ENCODE measurements at regions not wholly inside any gene's neighbourhood (a gene's known extent, or its start where the extent isn't known, plus 50 kb on each side); places are given as distances from the start of the nearest gene placed in this dataset.

GRCh38 chr16:6665126-6665525, 667.5 kb upstream of the RBFOX1 start:
- no peak overlapping the region for H3K4me3 ChIP-seq (ENCODE audit: low read length in 2 of 2)
- no peak overlapping the region for H3K27ac ChIP-seq (ENCODE audit: low read length)
- H3K9ac ChIP-seq (ENCODE audit: low read length in 2 of 2): no peak overlapping the region
- H3K27me3 ChIP-seq (ENCODE audit: control insufficient read depth in 1 of 2, insufficient read depth in 2 of 2, low read length in 2 of 2): peaks cover 2 to 3% of the 10 kb centered on the region in 2 donors
- H3K36me3 ChIP-seq (ENCODE audit: control insufficient read depth in 2 of 2, insufficient read depth in 2 of 2, low read length in 2 of 2): no peaks in the 10 kb centered on the region
- no peaks in the 10 kb centered on the region for H3K4me1 ChIP-seq (ENCODE audit: control insufficient read depth, insufficient read depth, low read length)
- H3K9me3 ChIP-seq (ENCODE audit: control insufficient read depth in 2 of 2, low read length in 2 of 2): no peaks in the 10 kb centered on the region

GRCh38 chr16:6663668-6664067, 669.0 kb upstream of the RBFOX1 start:
- no peaks in the 10 kb centered on the region for H3K4me1 ChIP-seq (ENCODE audit: control insufficient read depth, insufficient read depth, low read length)
- H3K27ac ChIP-seq (ENCODE audit: low read length): no peak overlapping the region
- no peak overlapping the region for H3K9ac ChIP-seq (ENCODE audit: low read length in 2 of 2)

DNA sequence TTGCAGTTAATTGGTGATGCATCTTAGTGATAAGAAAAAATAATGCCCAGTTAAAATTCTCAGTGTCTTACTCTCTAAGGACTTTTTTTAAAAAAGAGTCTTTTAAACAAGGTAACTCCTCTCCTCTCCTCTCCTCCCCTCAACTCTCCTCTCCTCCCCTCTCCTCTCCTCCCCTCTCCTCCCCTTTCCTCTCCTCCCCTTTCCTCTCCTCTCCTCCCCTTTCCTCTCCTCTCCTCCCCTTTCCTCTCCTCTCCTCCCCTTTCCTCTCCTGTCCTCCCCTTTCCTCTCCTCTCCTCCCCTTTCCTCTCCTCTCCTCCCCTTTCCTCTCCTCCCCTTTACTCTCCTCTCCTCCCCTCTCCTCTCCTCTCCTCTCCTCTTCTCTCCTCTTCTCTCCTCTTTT, 675.9 kb upstream of the RBFOX1 start:
- no peak overlapping the region for H3K9ac ChIP-seq (ENCODE audit: low read length in 2 of 2)
- no peak overlapping the region for H3K27ac ChIP-seq (ENCODE audit: low read length)
- H3K9me3 ChIP-seq (ENCODE audit: control insufficient read depth in 2 of 2, low read length in 2 of 2): peaks cover 0 to 3% of the 10 kb centered on the region in 2 donors
- no peaks in the 10 kb centered on the region for H3K4me1 ChIP-seq (ENCODE audit: control insufficient read depth, insufficient read depth, low read length)
- H3K4me3 ChIP-seq (ENCODE audit: low read length in 2 of 2): no peak overlapping the region
- no peaks in the 10 kb centered on the region for H3K36me3 ChIP-seq (ENCODE audit: control insufficient read depth in 2 of 2, insufficient read depth in 2 of 2, low read length in 2 of 2)
- peaks cover 0 to 2% of the 10 kb centered on the region in 2 donors for H3K27me3 ChIP-seq (ENCODE audit: control insufficient read depth in 1 of 2, insufficient read depth in 2 of 2, low read length in 2 of 2)

More at GRCh38 chr16:6663668-6664067, 669.0 kb upstream of the RBFOX1 start:
- H3K4me3 ChIP-seq (ENCODE audit: low read length in 2 of 2): no peak overlapping the region
- H3K36me3 ChIP-seq (ENCODE audit: control insufficient read depth in 2 of 2, insufficient read depth in 2 of 2, low read length in 2 of 2): no peaks in the 10 kb centered on the region
- no peaks in the 10 kb centered on the region for H3K9me3 ChIP-seq (ENCODE audit: control insufficient read depth in 2 of 2, low read length in 2 of 2)
- H3K27me3 ChIP-seq (ENCODE audit: control insufficient read depth in 1 of 2, insufficient read depth in 2 of 2, low read length in 2 of 2): peaks cover 0 to 2% of the 10 kb centered on the region in 2 donors

DNA sequence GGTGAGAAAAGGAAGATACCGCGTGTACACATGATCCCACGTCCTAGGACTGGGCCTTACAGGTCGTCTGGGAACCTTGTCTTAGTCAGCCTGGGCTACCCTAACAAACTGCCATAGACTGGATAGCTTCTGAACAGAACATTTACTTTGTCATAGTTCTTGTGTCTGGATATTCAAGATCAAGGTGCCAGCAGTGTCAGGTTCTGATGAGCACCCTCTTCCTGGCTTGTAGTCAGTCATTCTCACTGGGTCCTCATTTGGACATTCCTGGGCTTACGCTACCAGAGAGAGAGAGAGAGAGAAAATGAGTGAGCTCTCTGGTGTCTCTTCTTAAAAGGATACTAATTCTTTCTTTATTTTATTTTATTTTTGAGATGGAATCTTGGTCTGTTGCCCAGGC, 685.8 kb upstream of the RBFOX1 start:
- no peak overlapping the region for H3K9ac ChIP-seq (ENCODE audit: low read length in 2 of 2)
- no peak overlapping the region for H3K27ac ChIP-seq (ENCODE audit: low read length)
- H3K4me3 ChIP-seq (ENCODE audit: low read length in 2 of 2): no peak overlapping the region
- H3K36me3 ChIP-seq (ENCODE audit: control insufficient read depth in 2 of 2, insufficient read depth in 2 of 2, low read length in 2 of 2): no peaks in the 10 kb centered on the region
- no peaks in the 10 kb centered on the region for H3K9me3 ChIP-seq (ENCODE audit: control insufficient read depth in 2 of 2, low read length in 2 of 2)
- no peaks in the 10 kb centered on the region for H3K4me1 ChIP-seq (ENCODE audit: control insufficient read depth, insufficient read depth, low read length)
- peaks cover 5 to 15% of the 10 kb centered on the region in 2 donors for H3K27me3 ChIP-seq (ENCODE audit: control insufficient read depth in 1 of 2, insufficient read depth in 2 of 2, low read length in 2 of 2)

- no peaks in the 10 kb centered on the region for H3K9me3 ChIP-seq (ENCODE audit: control insufficient read depth in 2 of 2, low read length in 2 of 2)
- H3K36me3 ChIP-seq (ENCODE audit: control insufficient read depth in 2 of 2, insufficient read depth in 2 of 2, low read length in 2 of 2): no peaks in the 10 kb centered on the region
- H3K27me3 ChIP-seq (ENCODE audit: control insufficient read depth in 1 of 2, insufficient read depth in 2 of 2, low read length in 2 of 2): peaks cover 8% of the 10 kb centered on the region in 2 donors
- H3K27ac ChIP-seq (ENCODE audit: low read length): no peak overlapping the region
- H3K4me3 ChIP-seq (ENCODE audit: low read length in 2 of 2): no peak overlapping the region
- no peak overlapping the region for H3K9ac ChIP-seq (ENCODE audit: low read length in 2 of 2)
- H3K4me1 ChIP-seq (ENCODE audit: control insufficient read depth, insufficient read depth, low read length): no peaks in the 10 kb centered on the region
Measured at GRCh38 chr16:6645768-6646568, 686.7 kb upstream of the RBFOX1 start.

DNA sequence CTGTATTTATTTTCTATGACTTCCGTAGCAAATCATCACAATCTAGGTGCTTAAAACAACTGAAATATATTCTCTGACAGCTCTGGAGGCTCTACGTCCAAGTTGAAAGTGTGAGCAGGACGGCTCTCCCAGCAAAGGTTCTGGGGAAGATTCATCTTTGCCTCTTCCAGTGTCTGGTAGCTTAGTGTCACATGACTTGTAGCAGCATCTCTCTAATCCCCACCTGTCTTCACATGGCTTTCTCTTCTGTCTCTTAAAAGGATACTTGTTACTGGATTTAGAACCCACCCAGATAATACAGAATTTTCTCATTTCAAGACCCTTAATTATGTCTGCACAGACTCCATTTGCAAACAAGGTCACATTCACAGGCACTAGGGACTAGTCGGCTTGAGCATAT, 687.7 kb upstream of the RBFOX1 start:
- H3K27ac ChIP-seq (ENCODE audit: low read length): no peak overlapping the region
- H3K9me3 ChIP-seq (ENCODE audit: control insufficient read depth in 2 of 2, low read length in 2 of 2): no peaks in the 10 kb centered on the region
- no peaks in the 10 kb centered on the region for H3K36me3 ChIP-seq (ENCODE audit: control insufficient read depth in 2 of 2, insufficient read depth in 2 of 2, low read length in 2 of 2)
- no peaks in the 10 kb centered on the region for H3K4me1 ChIP-seq (ENCODE audit: control insufficient read depth, insufficient read depth, low read length)
- H3K27me3 ChIP-seq (ENCODE audit: control insufficient read depth in 1 of 2, insufficient read depth in 2 of 2, low read length in 2 of 2): peaks cover 8 to 10% of the 10 kb centered on the region in 2 donors
- H3K9ac ChIP-seq (ENCODE audit: low read length in 2 of 2): no peak overlapping the region
- no peak overlapping the region for H3K4me3 ChIP-seq (ENCODE audit: low read length in 2 of 2)

- H3K27ac ChIP-seq (ENCODE audit: low read length): no peak overlapping the region
- H3K27me3 ChIP-seq (ENCODE audit: control insufficient read depth in 1 of 2, insufficient read depth in 2 of 2, low read length in 2 of 2): peaks cover 8% of the 10 kb centered on the region in 2 donors
- no peaks in the 10 kb centered on the region for H3K9me3 ChIP-seq (ENCODE audit: control insufficient read depth in 2 of 2, low read length in 2 of 2)
- H3K36me3 ChIP-seq (ENCODE audit: control insufficient read depth in 2 of 2, insufficient read depth in 2 of 2, low read length in 2 of 2): no peaks in the 10 kb centered on the region
- H3K4me3 ChIP-seq (ENCODE audit: low read length in 2 of 2): no peak overlapping the region
- no peak overlapping the region for H3K9ac ChIP-seq (ENCODE audit: low read length in 2 of 2)
- no peaks in the 10 kb centered on the region for H3K4me1 ChIP-seq (ENCODE audit: control insufficient read depth, insufficient read depth, low read length)
Measured at GRCh38 chr16:6643080-6643686, 689.5 kb upstream of the RBFOX1 start.

- H3K27ac ChIP-seq (ENCODE audit: low read length): no peak overlapping the region
- no peak overlapping the region for H3K4me3 ChIP-seq (ENCODE audit: low read length in 2 of 2)
- H3K27me3 ChIP-seq (ENCODE audit: control insufficient read depth in 1 of 2, insufficient read depth in 2 of 2, low read length in 2 of 2): peaks cover 8% of the 10 kb centered on the region in 2 donors
- no peaks in the 10 kb centered on the region for H3K36me3 ChIP-seq (ENCODE audit: control insufficient read depth in 2 of 2, insufficient read depth in 2 of 2, low read length in 2 of 2)
- no peaks in the 10 kb centered on the region for H3K9me3 ChIP-seq (ENCODE audit: control insufficient read depth in 2 of 2, low read length in 2 of 2)
- no peak overlapping the region for H3K9ac ChIP-seq (ENCODE audit: low read length in 2 of 2)
- no peaks in the 10 kb centered on the region for H3K4me1 ChIP-seq (ENCODE audit: control insufficient read depth, insufficient read depth, low read length)
Measured at GRCh38 chr16:6642271-6642670, 690.4 kb upstream of the RBFOX1 start.

GRCh38 chr16:6641091-6641490, 691.6 kb upstream of the RBFOX1 start:
- Histone ChIP-seq H3K36me3 (ENCODE audit: control insufficient read depth in 2 of 2, insufficient read depth in 2 of 2, low read length in 2 of 2) (no peaks in the 10 kb centered on the region), H3K4me1 (ENCODE audit: control insufficient read depth, insufficient read depth, low read length) (no peaks in the 10 kb centered on the region), H3K9ac (ENCODE audit: low read length in 2 of 2) (no peak overlapping the region), H3K27ac (ENCODE audit: low read length) (no peak overlapping the region), H3K9me3 (ENCODE audit: control insufficient read depth in 2 of 2, low read length in 2 of 2) (no peaks in the 10 kb centered on the region), H3K4me3 (ENCODE audit: low read length in 2 of 2) (no peak overlapping the region), H3K27me3 (ENCODE audit: control insufficient read depth in 1 of 2, insufficient read depth in 2 of 2, low read length in 2 of 2) (peaks cover 6 to 8% of the 10 kb centered on the region in 2 donors)

DNA sequence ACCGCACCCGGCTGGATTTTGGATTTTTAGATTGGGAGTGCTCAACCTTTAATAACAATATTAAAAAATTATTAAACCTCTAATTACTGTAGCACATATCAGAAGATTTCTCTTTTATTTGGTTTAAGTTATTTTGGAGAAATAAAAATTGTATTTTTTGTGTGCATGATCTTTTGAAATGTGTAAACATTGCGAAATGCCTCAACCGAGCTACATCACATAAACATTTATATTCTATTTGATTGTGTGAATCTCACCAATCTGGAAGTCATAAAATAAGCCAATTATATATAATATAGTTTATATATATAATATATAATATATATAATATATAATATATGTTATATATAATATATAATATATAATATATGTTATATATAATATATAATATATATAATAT, 696.2 kb upstream of the RBFOX1 start:
- H3K27ac ChIP-seq (ENCODE audit: low read length): no peak overlapping the region

GRCh38 chr16:6634151-6634550, 698.5 kb upstream of the RBFOX1 start:
- Histone ChIP-seq H3K27me3 (ENCODE audit: control insufficient read depth in 1 of 2, insufficient read depth in 2 of 2, low read length in 2 of 2) (no peaks in the 10 kb centered on the region), H3K9ac (ENCODE audit: low read length in 2 of 2) (no peak overlapping the region), H3K27ac (ENCODE audit: low read length) (no peak overlapping the region), H3K36me3 (ENCODE audit: control insufficient read depth in 2 of 2, insufficient read depth in 2 of 2, low read length in 2 of 2) (no peaks in the 10 kb centered on the region), H3K4me3 (ENCODE audit: low read length in 2 of 2) (no peak overlapping the region), H3K4me1 (ENCODE audit: control insufficient read depth, insufficient read depth, low read length) (no peaks in the 10 kb centered on the region), H3K9me3 (ENCODE audit: control insufficient read depth in 2 of 2, low read length in 2 of 2) (no peaks in the 10 kb centered on the region)

More for the DNA sequence above, 696.2 kb upstream of the RBFOX1 start:
- no peaks in the 10 kb centered on the region for H3K36me3 ChIP-seq (ENCODE audit: control insufficient read depth in 2 of 2, insufficient read depth in 2 of 2, low read length in 2 of 2)
- H3K9ac ChIP-seq (ENCODE audit: low read length in 2 of 2): no peak overlapping the region
- no peak overlapping the region for H3K4me3 ChIP-seq (ENCODE audit: low read length in 2 of 2)
- no peaks in the 10 kb centered on the region for H3K9me3 ChIP-seq (ENCODE audit: control insufficient read depth in 2 of 2, low read length in 2 of 2)
- H3K27me3 ChIP-seq (ENCODE audit: control insufficient read depth in 1 of 2, insufficient read depth in 2 of 2, low read length in 2 of 2): peaks cover 2 to 3% of the 10 kb centered on the region in 2 donors
- H3K4me1 ChIP-seq (ENCODE audit: control insufficient read depth, insufficient read depth, low read length): no peaks in the 10 kb centered on the region
